RWPE1 (cell line): ENCODE measurements at regions not wholly inside any gene's neighbourhood (a gene's known extent, or its start where the extent isn't known, plus 50 kb on each side); places are given as distances from the start of the nearest gene placed in this dataset.
A peak's percentile ranks its signal among the peaks of the same experiment; 100 is the strongest.

Experiments used
- CTCF ChIA-PET: fragments of 350-600 bp; sonication (Branson Sonifier 250); formaldehyde crosslinking; extraction: SDS; loops from one replicate; lab custom pipeline; 2021; lab: Yijun Ruan, JAX
- POLR2A ChIA-PET: fragments of 400-600 bp; formaldehyde crosslinking; extraction: SDS; loops from one replicate; lab custom pipeline; 2020; ENCODE audit warnings: antibody characterized with exemption; ENCODE audit not compliant: low non-redundant PET; lab: Yijun Ruan, JAX
- DNase-seq: peaks from one replicate; pipeline ENCODE4 v3.0.0; 2012; ENCODE audit warnings: low spot score
- H3K27ac ChIP-seq: fragments of 450-650 bp; 2 replicates; pipeline ENCODE4 v1.5.1; 2017
- TF ChIP-seq, protein P1 (sequence below): fragments of 450-650 bp; conservative IDR thresholded peaks from 2 replicates; pipeline ENCODE4 v1.5.1; 2017; ENCODE audit warnings: low read depth, mild to moderate bottlenecking

- ChIA-PET CTCF (no interaction called here), POLR2A (no interaction called here)
- H3K27ac ChIP-seq: no peak overlapping the region
- no peak for DNase-seq
- TF ChIP-seq, protein P1, sequence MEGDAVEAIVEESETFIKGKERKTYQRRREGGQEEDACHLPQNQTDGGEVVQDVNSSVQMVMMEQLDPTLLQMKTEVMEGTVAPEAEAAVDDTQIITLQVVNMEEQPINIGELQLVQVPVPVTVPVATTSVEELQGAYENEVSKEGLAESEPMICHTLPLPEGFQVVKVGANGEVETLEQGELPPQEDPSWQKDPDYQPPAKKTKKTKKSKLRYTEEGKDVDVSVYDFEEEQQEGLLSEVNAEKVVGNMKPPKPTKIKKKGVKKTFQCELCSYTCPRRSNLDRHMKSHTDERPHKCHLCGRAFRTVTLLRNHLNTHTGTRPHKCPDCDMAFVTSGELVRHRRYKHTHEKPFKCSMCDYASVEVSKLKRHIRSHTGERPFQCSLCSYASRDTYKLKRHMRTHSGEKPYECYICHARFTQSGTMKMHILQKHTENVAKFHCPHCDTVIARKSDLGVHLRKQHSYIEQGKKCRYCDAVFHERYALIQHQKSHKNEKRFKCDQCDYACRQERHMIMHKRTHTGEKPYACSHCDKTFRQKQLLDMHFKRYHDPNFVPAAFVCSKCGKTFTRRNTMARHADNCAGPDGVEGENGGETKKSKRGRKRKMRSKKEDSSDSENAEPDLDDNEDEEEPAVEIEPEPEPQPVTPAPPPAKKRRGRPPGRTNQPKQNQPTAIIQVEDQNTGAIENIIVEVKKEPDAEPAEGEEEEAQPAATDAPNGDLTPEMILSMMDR: no peak
These were observed 312.7 kb upstream of the SP8 start for GRCh38 chr7:21099432-21099831.

DNA sequence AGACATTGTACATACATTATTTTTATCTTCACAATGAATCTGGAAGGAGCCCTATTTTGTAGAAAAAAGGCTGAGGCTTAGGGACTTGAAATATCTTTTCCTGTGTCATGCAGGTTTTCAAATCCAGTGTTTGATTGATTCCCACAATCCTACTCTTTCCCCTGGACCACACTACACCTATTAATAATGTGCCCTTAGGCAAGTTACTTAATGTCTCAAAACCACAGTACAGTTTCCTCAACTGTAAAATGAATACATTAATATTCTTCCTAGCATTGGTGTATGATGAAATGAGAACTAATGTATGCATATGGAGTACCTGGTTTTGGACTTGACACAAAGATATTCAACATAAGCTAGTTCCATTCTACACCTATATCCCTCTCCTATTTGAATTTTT lies 313.3 kb upstream of the SP8 start:
- POLR2A ChIA-PET: no interaction called here
- TF ChIP-seq, protein P1: no peak
- H3K27ac ChIP-seq: no peak overlapping the region
- DNase-seq: no peak
- CTCF ChIA-PET: no interaction called here

GRCh38 chr7:21101541-21101940 lies 314.9 kb upstream of the SP8 start:
- no peak overlapping the region for H3K27ac ChIP-seq
- no peak for DNase-seq
- TF ChIP-seq, protein P1: no peak
- ChIA-PET POLR2A (no interaction called here), CTCF (no interaction called here)

- TF ChIP-seq, protein P1: no peak
- DNase-seq: no peak
- ChIA-PET POLR2A (no interaction called here), CTCF (no interaction called here)
- H3K27ac ChIP-seq: no peak overlapping the region
These were observed 316.9 kb upstream of the SP8 start for GRCh38 chr7:21103426-21104123.

GRCh38 chr7:21104124-21104500 lies 317.4 kb upstream of the SP8 start:
- TF ChIP-seq, protein P1: no peak
- CTCF ChIA-PET: interaction anchor here (0.5 kb wide), 1 partner anchor 10 kb away, joined by 3 read pairs; no protein-coding TSS in a partner anchor
- POLR2A ChIA-PET: no interaction called here
- H3K27ac ChIP-seq: no peak overlapping the region
- DNase-seq: no peak

GRCh38 chr7:21106296-21106732 lies 319.6 kb upstream of the SP8 start:
- POLR2A ChIA-PET: no interaction called here
- H3K27ac ChIP-seq: no peak overlapping the region
- CTCF ChIA-PET: no interaction called here
- peak; percentile 77 for DNase-seq
- TF ChIP-seq, protein P1: no peak
